K562 (cell line): ENCODE measurements at regions not wholly inside any gene's neighbourhood (a gene's known extent, or its start where the extent isn't known, plus 50 kb on each side); places are given as distances from the start of the nearest gene placed in this dataset.

ENCODE experiments used
- ATAC-seq: fragments of 200-7000 bp; cut with Tn5 transposase; 3 replicates; pipeline ENCODE4 v1.9.1; 2020; ENCODE audit warnings: moderate library complexity
- BruUV-seq: library from RNA; stranded (reverse); fragments of 400-500 nt; replicated peaks from 2 replicates; lab custom pipeline; 2021; lab: Mats Ljungman, UMichigan
- CTCF ChIA-PET: fragments of 300-600 bp; formaldehyde crosslinking; extraction: SDS; loops from one replicate; lab custom pipeline; 2021; ENCODE audit warnings: low intra/inter-chr PET ratio; lab: Yijun Ruan, JAX
- POLR2A ChIA-PET: fragments of 300-600, 350-650 bp; sonication (Branson Sonifier 250); formaldehyde crosslinking; extraction: SDS; loops from one replicate; lab custom pipeline; 2021; ENCODE audit warnings: antibody characterized with exemption, inconsistent platforms; lab: Yijun Ruan, JAX
- DNase-seq, 4 experiments: peaks; one replicate each; pipeline versions ENCODE4 v3.0.0 to v3.0.0-alpha.2; 2011 to 2018; ENCODE audit warnings: low spot score in 3 of 4, mixed read lengths in 3 of 4; ENCODE audit errors: extremely low read depth in 1 of 4
- FAIRE-seq: peaks from 2 replicates; lab custom pipeline; 2011; peaks lifted over from hg19 to GRCh38; lab: Jason Lieb, UNC
- H2AFZ ChIP-seq: 2 replicates; pipeline ENCODE4 v1.6.0; 2011; ENCODE audit warnings: low read depth, low read length, control low read depth, inconsistent platforms
- H3K27ac ChIP-seq: fragments of 200-600 bp; 3 replicates; pipeline ENCODE4 v1.8.0; 2011; ENCODE audit warnings: low read depth, mild to moderate bottlenecking, control low read depth, inconsistent platforms, low read length, moderate library complexity, mixed read lengths; ENCODE audit errors: extremely low read depth
- H3K27me3 ChIP-seq, 2 experiments: fragments of 300-600 bp in 1 of 2; 2 replicates in 1 of 2; 3 replicates in 1 of 2; pipeline versions ENCODE4 v1.6.0 to v1.8.0; 2011; ENCODE audit warnings: inconsistent platforms in 2 of 2, low read length in 2 of 2, mild to moderate bottlenecking in 1 of 2, mixed read lengths in 1 of 2, moderate library complexity in 1 of 2; ENCODE audit not compliant: control insufficient read depth in 2 of 2, insufficient read depth in 2 of 2
- H3K36me3 ChIP-seq: fragments of 300-600 bp; 3 replicates; pipeline ENCODE4 v1.8.0; 2011; ENCODE audit warnings: mild to moderate bottlenecking, low read length, inconsistent platforms; ENCODE audit not compliant: control insufficient read depth, insufficient read depth
- H3K4me1 ChIP-seq, 2 experiments: fragments of 200-600 bp in 1 of 2; replicated peaks in 1 of 2; 2 replicates in 1 of 2; 3 replicates in 1 of 2; pipeline versions ENCODE4 v1.5.1 to v1.8.0; 2011; ENCODE audit warnings: inconsistent platforms in 2 of 2, low read length in 2 of 2, mild to moderate bottlenecking in 1 of 2, mixed read lengths in 1 of 2, moderate library complexity in 1 of 2; ENCODE audit not compliant: control insufficient read depth in 2 of 2, insufficient read depth in 2 of 2
- H3K4me2 ChIP-seq: 2 replicates; pipeline ENCODE4 v1.6.1; 2011; ENCODE audit warnings: low read length, control low read depth, inconsistent platforms, mixed read lengths; ENCODE audit not compliant: insufficient read depth
- H3K4me3 ChIP-seq: fragments of 200-600 bp; sonication (generic), shearing (Covaris generic); 2 replicates; pipeline ENCODE4 v1.5.1; 2016; ENCODE audit warnings: control low read depth, inconsistent platforms
- H3K79me2 ChIP-seq: fragments of 200-600 bp; 3 replicates; pipeline ENCODE4 v1.8.0; 2011; ENCODE audit warnings: low read length, inconsistent platforms; ENCODE audit not compliant: control insufficient read depth, insufficient read depth
- H3K9ac ChIP-seq, 2 experiments: 2 replicates each; pipeline versions ENCODE4 v1.6.0 to v1.6.1; 2011; ENCODE audit warnings: low read depth in 2 of 2, low read length in 2 of 2, control low read depth in 1 of 2, inconsistent platforms in 1 of 2, mild to moderate bottlenecking in 1 of 2, mixed read lengths in 1 of 2; ENCODE audit not compliant: insufficient read depth in 1 of 2
- H3K9me1 ChIP-seq: one replicate; pipeline ENCODE4 v1.6.0; 2011; ENCODE audit warnings: inconsistent platforms, mild to moderate bottlenecking, low read length, moderate library complexity; ENCODE audit not compliant: control insufficient read depth, insufficient read depth
- H3K9me3 ChIP-seq: replicated peaks from 2 replicates; pipeline ENCODE4 v1.5.1; 2011; ENCODE audit warnings: low read depth, low read length, inconsistent platforms; ENCODE audit not compliant: control insufficient read depth, insufficient read depth
- H4K20me1 ChIP-seq: replicated peaks from 2 replicates; pipeline ENCODE4 v1.6.1; 2011; ENCODE audit warnings: low read length, inconsistent platforms, mixed read lengths; ENCODE audit not compliant: control insufficient read depth, insufficient read depth
- ESRRB ChIP-seq: fragments of 250-450 bp; sonication (Bioruptor Pico); IDR thresholded peaks from 2 replicates; pipeline ENCODE4 v1.5.0; 2020; ENCODE audit warnings: mild to moderate bottlenecking, moderate library complexity, borderline replicate concordance
- NONO ChIP-seq, 2 experiments: fragments of 200-400 bp in 1 of 2; fragments of 450-650 bp in 1 of 2; formaldehyde crosslinking in 1 of 2; IDR thresholded peaks; 2 replicates each; pipeline ENCODE4 v1.6.1; 2017; ENCODE audit warnings: low read depth in 2 of 2, mild to moderate bottlenecking in 2 of 2, moderate library complexity in 2 of 2, low read length in 1 of 2
- PURB ChIP-seq: sonication (generic); formaldehyde crosslinking; IDR thresholded peaks from 2 replicates; pipeline ENCODE4 v1.9.0; 2021; ENCODE audit warnings: low read depth, mild to moderate bottlenecking, missing genetic modification reagents
- SMAD3 ChIP-seq: fragments of 450-650 bp; formaldehyde crosslinking; conservative IDR thresholded peaks from 2 replicates; pipeline ENCODE4 v1.4.0; 2020; ENCODE audit warnings: mild to moderate bottlenecking
- TCF7 ChIP-seq: sonication (generic); IDR thresholded peaks from 2 replicates; pipeline ENCODE4 v1.6.1; 2016; ENCODE audit warnings: antibody characterized with exemption, borderline replicate concordance
- ZBTB40 ChIP-seq, 2 experiments: fragments of 450-650 bp in 1 of 2; sonication (generic) in 1 of 2; formaldehyde crosslinking in 1 of 2; IDR thresholded peaks; 2 replicates each; pipeline versions ENCODE4 v1.7.1 to v1.9.0; 2016 to 2022; ENCODE audit warnings: inconsistent platforms in 1 of 2, mild to moderate bottlenecking in 1 of 2, missing genetic modification reagents in 1 of 2
- ZC3H8 ChIP-seq: fragments of 450-650 bp; IDR thresholded peaks from 2 replicates; pipeline ENCODE4 v1.6.1; 2017
- ZFP91 ChIP-seq: sonication (generic); formaldehyde crosslinking; IDR thresholded peaks from 2 replicates; pipeline ENCODE4 v1.8.0; 2022; ENCODE audit warnings: mild to moderate bottlenecking, missing genetic modification reagents
- ZNF280A ChIP-seq: fragments of 450-650 bp; IDR thresholded peaks from 2 replicates; pipeline ENCODE4 v1.6.1; 2018; ENCODE audit warnings: mild to moderate bottlenecking, low read depth; ENCODE audit not compliant: partially characterized antibody
- WGBS: fragments of 100-300 bp; shearing (Covaris generic); methylation state at CpG from one replicate; pipeline ENCODE4 v1.1.6; 2016; ENCODE audit warnings: low coverage, mixed read lengths; ENCODE audit not compliant: insufficient coverage; ENCODE audit errors: missing lambda C conversion rate; 5-methylcytosine and 5-hydroxymethylcytosine counted together
- in situ Hi-C: fragments of 300-500 bp; cut with MboI; formaldehyde crosslinking; loops from 4 replicates; pipeline ENCODE4 v1.15.0; 2018; ENCODE audit warnings: inconsistent platforms, mixed read lengths
- intact Hi-C: fragments of 100-400 bp; cut with micrococcal nuclease; formaldehyde crosslinking; loops from 2 replicates; pipeline ENCODE4 v1.14.2; 2022

- TF ChIP-seq ZBTB40 (IDR thresholded peaks at IDR 0.05) (no peak), ZBTB40 (CRISPR knock-in tag; IDR thresholded peaks at IDR 0.05) (no peak)
Observed at GRCh38 chr22:27583856-27584255, 217.7 kb downstream of the MN1 start (continued).

- Histone ChIP-seq H3K4me1 (no peaks in the 10 kb centered on the region), H3K9me1 (no peaks in the 10 kb centered on the region), H2AFZ (no peak overlapping the region), H3K4me2 (no peak overlapping the region), H3K9ac (no peak overlapping the region), H4K20me1 (no peaks in the 10 kb centered on the region), H3K27me3 (peaks cover 8 to 30% of the 10 kb centered on the region in 2 experiments; a peak in 4 of 5 replicates), H3K9me3 (no peaks in the 10 kb centered on the region), H3K4me3 (no peak overlapping the region), H3K36me3 (no peaks in the 10 kb centered on the region), H3K79me2 (no peaks in the 10 kb centered on the region), H3K27ac (no peak overlapping the region)
- ChIA-PET CTCF (no interaction called here), POLR2A (no interaction called here)
- no TSS peak for BruUV-seq
- no peak for DNase-seq
- in situ Hi-C loops (no loop called here), intact Hi-C loops (no loop called here)
- no peak for ATAC-seq
- no peak for FAIRE-seq
- WGBS: 0% methylated on average over 2 of the region's 2 CpGs
- no peak for TF ChIP-seq TCF7
- no peak for TF ChIP-seq ZFP91
- TF ChIP-seq SMAD3 (CRISPR knock-in tag): no peak
- no peak for TF ChIP-seq ZNF280A
- no peak for TF ChIP-seq PURB (CRISPR knock-in tag)
- no peak for TF ChIP-seq ESRRB
- TF ChIP-seq NONO (IDR thresholded peaks at IDR 0.05; ENCODE audit: low read depth in 2 of 2, low read length in 1 of 2): no peak
- TF ChIP-seq ZC3H8: no peak
Observed at GRCh38 chr22:27585141-27585540, 216.4 kb downstream of the MN1 start.
